ENCODE measurements at regions not wholly inside any gene's neighbourhood (a gene's known extent, or its start where the extent isn't known, plus 50 kb on each side); places are given as distances from the start of the nearest gene placed in this dataset.

- Histone ChIP-seq H3K4me1 (ENCODE audit: control insufficient read depth, insufficient read depth, low read length) (no peaks in the 10 kb centered on the region), H3K9me3 (ENCODE audit: control insufficient read depth, low read length) (no peaks in the 10 kb centered on the region), H3K9ac (ENCODE audit: low read length) (no peak overlapping the region), H3K36me3 (ENCODE audit: control insufficient read depth, insufficient read depth, low read length, severe bottlenecking) (no peaks in the 10 kb centered on the region), H3K4me3 (ENCODE audit: low read length) (no peak overlapping the region), H3K27me3 (replicated peaks; ENCODE audit: control insufficient read depth, insufficient read depth, low read length) (no peaks in the 10 kb centered on the region)
- peak; percentile 16 for DNase-seq (ENCODE audit: low read depth)
Observed at GRCh38 chr4:31169846-31170245, 449.7 kb downstream of the PCDH7 start.

GRCh38 chr4:31171362-31171761 lies 451.2 kb downstream of the PCDH7 start:
- no peaks in the 10 kb centered on the region for H3K27me3 ChIP-seq (replicated peaks; ENCODE audit: control insufficient read depth, insufficient read depth, low read length)
- DNase-seq (ENCODE audit: low read depth), result no peak
- H3K4me3 ChIP-seq (ENCODE audit: low read length), result no peak overlapping the region

GRCh38 chr4:31175242-31175910 lies 455.2 kb downstream of the PCDH7 start:
- H3K36me3 ChIP-seq (ENCODE audit: control insufficient read depth, insufficient read depth, low read length, severe bottlenecking), result no peaks in the 10 kb centered on the region

More at GRCh38 chr4:31171362-31171761, 451.2 kb downstream of the PCDH7 start:
- Histone ChIP-seq H3K4me1 (ENCODE audit: control insufficient read depth, insufficient read depth, low read length) (no peaks in the 10 kb centered on the region), H3K36me3 (ENCODE audit: control insufficient read depth, insufficient read depth, low read length, severe bottlenecking) (no peaks in the 10 kb centered on the region), H3K9me3 (ENCODE audit: control insufficient read depth, low read length) (no peaks in the 10 kb centered on the region), H3K9ac (ENCODE audit: low read length) (no peak overlapping the region)

GRCh38 chr4:31183256-31183655 lies 463.1 kb downstream of the PCDH7 start:
- no peak overlapping the region for H3K9ac ChIP-seq (ENCODE audit: low read length)
- H3K9me3 ChIP-seq (ENCODE audit: control insufficient read depth, low read length), result peaks cover 7% of the 10 kb centered on the region
- no peak for DNase-seq (ENCODE audit: low read depth)
- H3K27me3 ChIP-seq (replicated peaks; ENCODE audit: control insufficient read depth, insufficient read depth, low read length), result no peaks in the 10 kb centered on the region
- H3K36me3 ChIP-seq (ENCODE audit: control insufficient read depth, insufficient read depth, low read length, severe bottlenecking), result no peaks in the 10 kb centered on the region
- H3K4me3 ChIP-seq (ENCODE audit: low read length), result no peak overlapping the region
- no peaks in the 10 kb centered on the region for H3K4me1 ChIP-seq (ENCODE audit: control insufficient read depth, insufficient read depth, low read length)

More at GRCh38 chr4:31175242-31175910, 455.2 kb downstream of the PCDH7 start:
- Histone ChIP-seq H3K4me3 (ENCODE audit: low read length) (no peak overlapping the region), H3K9ac (ENCODE audit: low read length) (no peak overlapping the region), H3K27me3 (replicated peaks; ENCODE audit: control insufficient read depth, insufficient read depth, low read length) (no peaks in the 10 kb centered on the region), H3K4me1 (ENCODE audit: control insufficient read depth, insufficient read depth, low read length) (no peaks in the 10 kb centered on the region), H3K9me3 (ENCODE audit: control insufficient read depth, low read length) (peaks cover 7% of the 10 kb centered on the region)
- no peak for DNase-seq (ENCODE audit: low read depth)

GRCh38 chr4:31185014-31185585 lies 464.9 kb downstream of the PCDH7 start:
- Histone ChIP-seq H3K4me1 (ENCODE audit: control insufficient read depth, insufficient read depth, low read length) (no peaks in the 10 kb centered on the region), H3K36me3 (ENCODE audit: control insufficient read depth, insufficient read depth, low read length, severe bottlenecking) (no peaks in the 10 kb centered on the region), H3K27me3 (replicated peaks; ENCODE audit: control insufficient read depth, insufficient read depth, low read length) (no peaks in the 10 kb centered on the region), H3K9me3 (ENCODE audit: control insufficient read depth, low read length) (no peaks in the 10 kb centered on the region), H3K4me3 (ENCODE audit: low read length) (no peak overlapping the region), H3K9ac (ENCODE audit: low read length) (no peak overlapping the region)
- DNase-seq (ENCODE audit: low read depth), result no peak

- H3K4me1 ChIP-seq (ENCODE audit: control insufficient read depth, insufficient read depth, low read length), result no peaks in the 10 kb centered on the region
- H3K9ac ChIP-seq (ENCODE audit: low read length), result no peak overlapping the region
- H3K4me3 ChIP-seq (ENCODE audit: low read length), result no peak overlapping the region
- H3K9me3 ChIP-seq (ENCODE audit: control insufficient read depth, low read length), result no peaks in the 10 kb centered on the region
- no peaks in the 10 kb centered on the region for H3K36me3 ChIP-seq (ENCODE audit: control insufficient read depth, insufficient read depth, low read length, severe bottlenecking)
- no peaks in the 10 kb centered on the region for H3K27me3 ChIP-seq (replicated peaks; ENCODE audit: control insufficient read depth, insufficient read depth, low read length)
- DNase-seq (ENCODE audit: low read depth), result peak; percentile 34
Observed at GRCh38 chr4:31187979-31188378, 467.8 kb downstream of the PCDH7 start.

- no peak overlapping the region for H3K9ac ChIP-seq (ENCODE audit: low read length)
- H3K36me3 ChIP-seq (ENCODE audit: control insufficient read depth, insufficient read depth, low read length, severe bottlenecking), result no peaks in the 10 kb centered on the region
- DNase-seq (ENCODE audit: low read depth), result no peak
- no peaks in the 10 kb centered on the region for H3K27me3 ChIP-seq (replicated peaks; ENCODE audit: control insufficient read depth, insufficient read depth, low read length)
- H3K4me3 ChIP-seq (ENCODE audit: low read length), result no peak overlapping the region
- peaks cover 4% of the 10 kb centered on the region for H3K4me1 ChIP-seq (ENCODE audit: control insufficient read depth, insufficient read depth, low read length)
- no peaks in the 10 kb centered on the region for H3K9me3 ChIP-seq (ENCODE audit: control insufficient read depth, low read length)
Observed at GRCh38 chr4:31189938-31190337, 469.8 kb downstream of the PCDH7 start.

- Histone ChIP-seq H3K36me3 (ENCODE audit: control insufficient read depth, insufficient read depth, low read length, severe bottlenecking) (no peaks in the 10 kb centered on the region), H3K4me1 (ENCODE audit: control insufficient read depth, insufficient read depth, low read length) (peaks cover 4% of the 10 kb centered on the region), H3K9ac (ENCODE audit: low read length) (no peak overlapping the region), H3K9me3 (ENCODE audit: control insufficient read depth, low read length) (no peaks in the 10 kb centered on the region), H3K4me3 (ENCODE audit: low read length) (no peak overlapping the region), H3K27me3 (replicated peaks; ENCODE audit: control insufficient read depth, insufficient read depth, low read length) (no peaks in the 10 kb centered on the region)
- DNase-seq (ENCODE audit: low read depth), result no peak
Observed at GRCh38 chr4:31190671-31191070, 470.5 kb downstream of the PCDH7 start.

- DNase-seq (ENCODE audit: low read depth), result peak; percentile 11
- Histone ChIP-seq H3K4me1 (ENCODE audit: control insufficient read depth, insufficient read depth, low read length) (peaks cover 4% of the 10 kb centered on the region), H3K4me3 (ENCODE audit: low read length) (no peak overlapping the region), H3K9me3 (ENCODE audit: control insufficient read depth, low read length) (no peaks in the 10 kb centered on the region), H3K9ac (ENCODE audit: low read length) (no peak overlapping the region), H3K27me3 (replicated peaks; ENCODE audit: control insufficient read depth, insufficient read depth, low read length) (no peaks in the 10 kb centered on the region), H3K36me3 (ENCODE audit: control insufficient read depth, insufficient read depth, low read length, severe bottlenecking) (no peaks in the 10 kb centered on the region)
Observed at GRCh38 chr4:31192341-31192740, 472.2 kb downstream of the PCDH7 start.

- Histone ChIP-seq H3K4me1 (ENCODE audit: control insufficient read depth, insufficient read depth, low read length) (peaks cover 4% of the 10 kb centered on the region), H3K27me3 (replicated peaks; ENCODE audit: control insufficient read depth, insufficient read depth, low read length) (no peaks in the 10 kb centered on the region), H3K4me3 (ENCODE audit: low read length) (no peak overlapping the region), H3K9me3 (ENCODE audit: control insufficient read depth, low read length) (no peaks in the 10 kb centered on the region), H3K36me3 (ENCODE audit: control insufficient read depth, insufficient read depth, low read length, severe bottlenecking) (no peaks in the 10 kb centered on the region), H3K9ac (ENCODE audit: low read length) (no peak overlapping the region)
- DNase-seq (ENCODE audit: low read depth), result no peak
Observed at GRCh38 chr4:31193521-31193920, 473.4 kb downstream of the PCDH7 start.

- H3K9ac ChIP-seq (ENCODE audit: low read length), result no peak overlapping the region
- peaks cover 4% of the 10 kb centered on the region for H3K4me1 ChIP-seq (ENCODE audit: control insufficient read depth, insufficient read depth, low read length)
- H3K36me3 ChIP-seq (ENCODE audit: control insufficient read depth, insufficient read depth, low read length, severe bottlenecking), result no peaks in the 10 kb centered on the region
- peak; percentile 55 for DNase-seq (ENCODE audit: low read depth)
- no peaks in the 10 kb centered on the region for H3K27me3 ChIP-seq (replicated peaks; ENCODE audit: control insufficient read depth, insufficient read depth, low read length)
- H3K9me3 ChIP-seq (ENCODE audit: control insufficient read depth, low read length), result peaks cover 4% of the 10 kb centered on the region
- H3K4me3 ChIP-seq (ENCODE audit: low read length), result no peak overlapping the region
Observed at GRCh38 chr4:31194823-31195222, 474.7 kb downstream of the PCDH7 start.

- DNase-seq (ENCODE audit: low read depth), result no peak
- Histone ChIP-seq H3K4me3 (ENCODE audit: low read length) (no peak overlapping the region), H3K36me3 (ENCODE audit: control insufficient read depth, insufficient read depth, low read length, severe bottlenecking) (no peaks in the 10 kb centered on the region), H3K27me3 (replicated peaks; ENCODE audit: control insufficient read depth, insufficient read depth, low read length) (no peaks in the 10 kb centered on the region), H3K9me3 (ENCODE audit: control insufficient read depth, low read length) (peaks cover 6% of the 10 kb centered on the region), H3K4me1 (ENCODE audit: control insufficient read depth, insufficient read depth, low read length) (peaks cover 3% of the 10 kb centered on the region), H3K9ac (ENCODE audit: low read length) (no peak overlapping the region)
Observed at GRCh38 chr4:31199644-31200043, 479.5 kb downstream of the PCDH7 start.

Data from adipocyte (in vitro differentiated cells).